GM21390 (cell line): ENCODE measurements at regions not wholly inside any gene's neighbourhood (a gene's known extent, or its start where the extent isn't known, plus 50 kb on each side); places are given as distances from the start of the nearest gene placed in this dataset.

Experiments
- ATAC-seq: cut with Tn5 transposase; IDR thresholded peaks from one replicate; pipeline ENCODE4 v1.9.1; 2021; ENCODE audit not compliant: unreplicated experiment

DNA sequence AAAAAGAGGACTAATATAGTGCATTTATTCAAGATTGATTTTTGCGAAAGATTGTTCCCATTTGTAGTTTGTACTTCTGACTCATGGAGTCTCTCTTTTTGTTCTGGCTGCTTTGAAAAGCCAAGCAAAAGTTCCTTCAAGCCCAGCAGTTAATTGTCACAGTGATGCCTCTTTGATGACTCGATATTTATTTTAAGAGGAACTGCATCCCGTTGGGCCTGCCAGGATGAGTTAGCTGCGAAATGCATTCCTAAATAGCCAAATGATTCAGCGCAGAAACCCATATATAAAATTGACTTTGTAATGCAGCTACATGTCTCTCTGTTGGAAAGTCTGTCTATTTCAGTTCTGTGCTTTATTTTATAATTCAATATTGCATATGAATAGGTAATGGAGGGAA, 295.1 kb downstream of the GBA3 start:
- no peak for ATAC-seq

DNA sequence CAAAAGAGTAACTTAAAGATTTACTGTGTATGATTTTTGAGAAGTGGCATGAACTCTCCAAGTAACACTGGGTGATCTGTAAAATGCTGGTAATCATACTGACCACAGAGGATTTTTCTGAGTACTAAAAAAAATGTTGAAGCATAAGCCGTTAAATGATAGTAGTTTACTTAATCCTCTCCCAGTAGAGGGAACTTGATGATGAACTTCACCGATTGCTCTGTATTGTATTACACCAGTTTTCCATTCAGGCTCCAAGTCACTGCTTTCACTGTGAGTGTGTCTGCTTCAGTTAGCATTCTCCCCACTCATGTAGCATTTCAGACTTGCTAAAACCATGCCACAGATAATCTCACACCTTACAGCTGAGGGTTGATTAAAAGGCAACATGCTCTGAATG, 294.1 kb downstream of the GBA3 start:
- no peak for ATAC-seq

DNA sequence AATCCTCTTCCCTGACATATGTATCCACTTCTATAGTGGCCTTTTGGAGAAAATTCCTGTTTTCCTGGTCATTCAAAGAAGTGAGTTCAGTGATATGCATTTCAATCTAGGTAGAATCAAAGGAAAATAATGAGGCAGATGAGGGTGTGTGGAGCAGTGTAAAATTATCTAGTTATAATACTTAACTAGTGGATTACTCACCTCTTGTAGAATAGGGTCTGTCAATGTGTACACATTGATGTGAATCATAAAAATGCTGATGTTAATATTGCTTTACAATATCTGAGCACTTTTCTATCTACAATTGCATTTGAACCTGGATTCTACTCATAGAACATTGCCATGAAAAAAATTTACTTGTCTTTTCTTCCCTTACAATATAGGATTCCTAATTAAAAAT, 293.5 kb downstream of the GBA3 start:
- ATAC-seq = no peak

DNA sequence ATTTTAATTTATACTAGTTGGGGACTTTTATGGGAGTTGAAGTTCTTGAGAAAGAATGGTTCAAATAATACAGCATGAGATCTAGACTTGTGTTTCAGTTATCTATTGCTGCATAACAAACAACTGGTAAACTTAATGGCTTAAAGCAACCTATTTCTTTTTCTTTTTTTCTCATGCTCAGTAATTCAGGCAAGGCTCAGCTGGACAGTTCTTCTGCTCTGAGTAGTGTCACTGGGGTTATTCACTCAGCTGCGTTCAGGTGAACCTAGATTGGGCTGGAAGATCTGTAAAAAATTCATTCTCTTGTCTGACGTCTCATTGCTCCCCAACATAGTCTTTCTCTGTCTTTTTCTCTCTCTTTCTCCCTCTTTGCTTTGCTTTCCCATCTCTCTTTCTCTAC, 291.7 kb downstream of the GBA3 start:
- no peak for ATAC-seq

DNA sequence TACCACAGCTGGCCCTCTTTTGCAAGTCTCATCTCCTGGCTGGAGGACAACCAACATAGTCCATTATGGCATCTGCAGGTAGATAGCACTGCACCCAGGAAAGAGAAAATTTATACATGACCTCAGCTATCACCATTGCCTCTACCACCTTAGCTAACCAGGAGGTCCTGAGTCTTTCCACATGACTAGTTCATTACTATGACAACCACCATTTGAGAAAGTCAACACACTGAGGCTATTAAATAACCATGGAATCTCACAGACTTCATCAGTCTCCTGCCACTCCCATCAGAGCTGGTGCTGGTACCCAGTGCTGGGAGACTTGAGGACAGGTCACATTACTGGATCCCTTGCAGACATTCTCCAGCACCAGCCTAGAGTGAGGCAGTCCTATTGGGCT, 285.9 kb downstream of the GBA3 start:
- no peak for ATAC-seq

DNA sequence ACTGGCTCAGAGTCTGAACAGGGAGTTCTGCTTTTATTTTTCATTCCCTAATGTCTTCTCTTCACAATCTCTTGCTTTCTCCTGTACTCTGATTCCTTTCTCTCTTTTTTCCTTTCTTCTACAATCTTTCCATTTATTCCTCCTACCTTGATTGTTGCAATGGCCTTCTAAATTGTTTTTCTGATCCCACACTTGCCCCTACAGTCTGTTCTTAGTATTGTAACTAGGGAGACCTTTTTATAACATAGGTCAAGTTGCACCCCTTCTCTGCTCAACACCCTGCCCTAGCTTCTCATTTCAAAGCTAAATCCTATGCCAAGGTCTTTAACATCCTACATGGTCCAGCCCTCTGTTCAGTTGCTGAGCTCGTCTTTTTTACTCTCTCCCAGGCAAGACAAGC, 277.9 kb downstream of the GBA3 start:
- no peak for ATAC-seq

DNA sequence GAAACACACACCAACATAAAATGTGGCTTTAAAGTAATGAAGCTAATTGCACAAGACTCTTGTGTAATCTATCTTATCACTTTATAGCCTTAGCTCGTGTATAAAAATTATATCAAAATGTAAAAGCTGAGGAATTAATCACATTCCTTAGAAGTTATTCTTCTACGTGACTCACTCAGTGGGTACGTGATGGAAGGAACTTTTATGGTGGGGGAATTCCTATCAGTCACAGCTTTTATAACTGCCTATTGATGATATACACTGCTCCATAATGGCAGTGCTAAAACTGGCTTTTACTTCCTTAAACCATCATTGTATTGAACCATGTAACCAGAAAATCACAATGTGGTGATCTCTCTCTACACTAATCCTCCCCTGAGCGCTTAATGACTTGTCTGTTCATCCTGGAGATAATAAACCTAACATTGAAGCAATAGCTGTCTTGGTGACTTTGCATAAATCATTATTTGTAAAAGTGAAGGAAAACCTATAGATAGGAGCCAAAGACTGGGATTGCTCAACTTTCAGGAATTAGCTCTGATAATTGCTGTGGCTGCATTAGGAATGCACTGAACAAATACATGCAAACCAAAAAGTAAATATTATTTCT, 276.7 kb downstream of the GBA3 start:
- ATAC-seq = no peak

DNA sequence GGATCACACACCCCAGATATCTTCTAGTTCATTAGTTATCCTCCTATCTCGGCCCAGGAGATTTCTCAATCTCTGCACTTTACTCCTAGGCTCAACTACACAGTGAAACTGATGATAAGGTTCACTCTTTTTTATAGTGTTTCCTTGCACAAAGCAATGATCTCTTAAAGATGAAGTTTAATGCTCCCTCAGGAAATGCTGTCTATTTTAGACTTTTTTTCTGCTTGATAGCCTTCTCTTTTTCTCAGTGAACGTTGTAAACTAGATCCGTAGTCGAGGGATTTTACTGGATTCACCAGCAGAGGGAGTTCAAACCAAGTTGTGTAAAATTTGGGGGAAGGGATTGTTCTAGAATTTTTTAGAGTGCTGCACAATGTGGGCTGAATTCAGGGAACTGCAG, 269.6 kb downstream of the GBA3 start:
- no peak for ATAC-seq

DNA sequence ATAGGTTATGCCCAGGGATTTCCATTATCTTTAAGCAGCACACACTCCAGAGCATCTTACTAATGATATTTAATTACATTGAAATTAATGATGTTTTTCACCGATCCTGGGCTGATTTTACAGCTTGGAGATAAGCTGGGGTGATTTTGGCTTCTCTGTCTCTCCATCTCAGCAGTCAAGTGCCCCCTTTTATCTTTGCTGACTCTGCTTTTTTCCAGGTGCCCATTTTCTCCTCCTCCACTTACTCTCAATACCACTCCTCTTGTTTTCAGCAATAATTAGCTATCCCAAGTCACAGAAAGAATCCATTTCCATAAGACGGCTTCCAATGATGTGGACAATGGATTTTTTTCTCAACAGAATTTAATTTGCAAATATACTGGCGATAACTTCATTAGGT, 266.7 kb downstream of the GBA3 start:
- ATAC-seq = no peak

DNA sequence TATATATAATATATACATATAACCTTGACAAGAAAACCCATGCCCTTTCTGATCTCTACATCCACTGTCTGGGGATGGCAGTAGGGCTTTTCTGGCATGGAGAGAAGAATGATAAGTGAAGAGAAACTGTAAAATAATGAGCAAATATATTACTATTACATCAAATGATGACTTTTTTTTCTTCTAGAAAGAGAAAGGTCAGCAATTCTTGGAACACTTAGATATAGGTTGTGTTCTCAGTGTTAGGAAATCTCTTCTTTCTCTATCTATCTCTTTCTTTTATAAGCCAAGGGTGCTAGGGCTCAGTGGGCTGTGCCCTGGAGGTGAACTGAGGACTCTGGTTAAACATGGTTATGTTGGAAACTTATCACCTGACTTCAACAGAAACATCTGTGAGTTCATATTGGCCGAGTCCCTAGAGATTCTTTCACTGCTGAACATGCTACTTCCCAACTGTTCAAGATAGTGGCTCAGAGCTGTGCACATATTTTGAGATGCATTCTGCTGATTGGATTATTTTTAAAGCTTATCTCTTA, 265.1 kb downstream of the GBA3 start:
- ATAC-seq = no peak

DNA sequence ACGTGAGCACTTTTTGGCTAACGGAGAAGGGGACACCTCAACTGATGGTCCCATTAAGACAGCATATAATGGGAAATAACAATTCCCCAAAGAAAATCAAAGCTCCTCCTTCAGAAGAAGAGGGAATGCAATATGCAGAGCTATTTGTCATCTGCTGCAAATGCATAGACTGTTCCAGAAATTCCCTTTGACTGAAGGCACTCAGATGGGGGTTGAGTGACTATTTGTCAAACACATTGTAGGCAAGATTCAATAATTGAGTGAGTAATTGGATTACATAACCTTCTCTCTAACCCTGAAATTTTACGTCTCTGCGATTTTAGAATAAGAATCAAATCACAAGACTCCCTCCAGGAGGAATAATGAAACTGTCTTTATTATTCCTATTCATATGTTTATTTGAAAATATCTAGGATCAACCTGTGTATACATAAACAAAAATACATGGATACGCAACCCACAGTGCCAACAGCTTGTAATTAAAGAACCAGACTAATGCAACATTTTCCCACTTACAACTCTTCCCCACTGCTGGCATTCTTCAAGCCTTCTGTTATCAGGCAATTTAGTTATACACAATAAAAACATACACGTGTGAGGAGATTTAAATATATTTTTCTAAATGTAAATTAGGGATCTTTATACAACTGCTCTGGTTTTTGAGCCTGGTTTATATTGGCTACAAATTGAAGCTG, 256.6 kb downstream of the GBA3 start:
- ATAC-seq = no peak

DNA sequence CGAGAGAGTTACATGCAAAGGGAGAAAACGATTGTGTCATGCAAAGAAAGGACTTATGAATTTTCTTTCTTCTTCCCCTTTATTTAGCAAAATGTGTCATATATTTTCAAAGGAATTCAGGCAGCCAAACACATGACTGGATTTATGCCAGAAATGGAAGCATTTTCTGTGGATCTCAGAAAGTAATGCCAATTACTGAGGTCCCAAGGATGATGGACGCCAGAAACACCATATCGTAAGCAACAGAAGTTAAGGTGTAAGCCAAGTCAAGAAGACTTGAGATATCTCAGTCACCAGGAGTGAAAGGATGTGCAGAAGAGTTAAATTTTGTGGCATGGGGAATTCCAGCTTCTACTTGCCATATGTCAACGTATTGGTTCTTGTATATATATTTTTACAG, 255.1 kb downstream of the GBA3 start:
- ATAC-seq = no peak

DNA sequence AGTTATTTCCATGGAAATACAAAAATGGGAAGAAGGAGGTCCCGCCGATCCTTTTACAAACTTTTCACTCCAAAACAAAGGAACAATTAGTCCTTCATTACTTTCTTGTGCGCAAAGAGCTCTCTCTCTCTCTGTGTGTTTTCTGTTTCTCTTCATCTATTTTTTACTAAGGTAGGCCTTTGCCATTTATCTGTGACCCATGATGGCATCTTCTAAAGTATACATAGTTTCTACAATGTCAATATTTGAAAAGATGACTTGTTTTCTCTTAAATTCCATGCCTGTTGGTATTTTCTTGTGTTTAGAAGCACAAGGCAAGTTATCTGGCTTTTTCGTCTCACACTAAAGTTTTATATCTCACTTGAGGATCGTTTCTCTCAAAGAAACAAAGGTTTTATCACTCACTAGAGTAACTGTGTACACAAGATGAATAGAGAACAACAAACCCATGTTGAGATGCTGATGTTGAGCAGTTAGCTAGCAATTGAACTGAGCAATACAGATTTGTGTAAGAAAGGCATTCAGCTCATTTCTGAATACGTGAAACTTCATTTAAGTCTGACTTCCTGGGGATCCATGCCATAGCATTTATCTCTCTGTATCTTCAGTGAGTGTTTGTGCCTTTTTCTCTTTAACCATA, 250.3 kb downstream of the GBA3 start:
- no peak for ATAC-seq

DNA sequence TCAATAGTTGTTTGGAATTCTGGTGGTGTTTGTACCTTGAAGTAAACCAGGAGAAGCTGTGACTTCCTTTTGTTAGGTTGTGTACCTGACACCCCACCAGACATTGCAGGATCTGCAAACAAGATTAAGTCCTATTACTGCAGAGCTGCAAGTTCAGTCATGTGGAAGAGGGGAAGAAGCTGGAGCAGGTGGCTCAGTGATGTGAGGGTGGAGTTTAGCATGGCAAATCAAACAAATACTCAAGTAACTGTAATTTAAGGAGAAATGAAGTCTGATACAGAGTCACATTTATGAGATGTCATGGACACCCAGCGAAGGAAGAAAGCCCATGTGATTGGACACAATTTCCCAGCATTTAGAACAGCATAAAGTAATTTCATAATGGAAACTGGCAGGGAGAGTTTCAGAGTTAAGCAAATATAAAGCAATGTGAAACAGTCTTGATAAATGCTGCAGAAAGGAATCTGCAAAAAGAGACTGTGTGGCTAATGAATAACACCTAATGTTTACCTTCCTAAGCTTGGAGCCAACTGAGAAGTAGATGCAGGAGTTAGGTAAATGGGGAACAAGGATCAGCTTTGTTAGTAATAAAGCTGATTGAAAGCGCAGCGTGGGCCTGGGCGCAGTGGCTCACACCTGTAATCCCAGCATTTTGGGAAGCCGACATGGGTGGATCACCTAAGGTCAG, 249.1 kb downstream of the GBA3 start:
- no peak for ATAC-seq

DNA sequence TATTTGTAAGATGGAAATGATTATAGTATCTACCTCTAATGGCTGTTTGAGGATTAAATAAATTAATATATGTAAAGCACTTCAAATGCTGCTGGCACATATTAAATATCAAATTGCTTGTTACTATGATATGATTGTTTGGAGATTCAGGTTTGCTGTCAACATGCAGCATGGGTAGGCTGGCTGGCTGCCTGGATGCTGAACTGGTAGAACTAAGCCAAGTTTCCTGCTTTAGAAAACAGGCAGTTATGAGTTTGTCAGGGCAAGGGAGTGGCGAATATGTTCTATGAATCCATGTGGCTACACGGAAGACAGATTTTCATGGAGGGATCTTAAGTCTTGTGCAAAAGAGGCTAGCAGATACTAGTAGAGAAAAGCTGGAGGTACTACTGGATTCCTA, 239.6 kb downstream of the GBA3 start:
- ATAC-seq = no peak

DNA sequence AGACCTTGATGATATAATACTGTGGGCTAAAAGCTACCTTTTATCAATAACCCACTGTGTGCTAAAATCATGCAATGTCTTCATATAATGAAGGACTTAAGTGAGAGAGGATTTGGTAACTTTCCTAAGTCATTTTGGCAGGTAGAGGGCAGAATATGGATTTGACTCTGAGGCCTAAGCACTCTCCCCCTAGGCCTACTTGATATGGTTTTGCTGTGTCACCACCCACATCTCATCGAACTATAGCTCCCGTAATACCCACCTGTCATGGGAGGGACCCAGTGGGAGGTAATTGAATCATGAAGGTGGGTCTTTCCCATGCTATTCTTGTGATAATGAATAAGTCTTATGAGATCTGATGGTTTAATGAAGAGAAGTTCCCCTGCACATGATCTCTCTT, 229.7 kb downstream of the GBA3 start:
- no peak for ATAC-seq

DNA sequence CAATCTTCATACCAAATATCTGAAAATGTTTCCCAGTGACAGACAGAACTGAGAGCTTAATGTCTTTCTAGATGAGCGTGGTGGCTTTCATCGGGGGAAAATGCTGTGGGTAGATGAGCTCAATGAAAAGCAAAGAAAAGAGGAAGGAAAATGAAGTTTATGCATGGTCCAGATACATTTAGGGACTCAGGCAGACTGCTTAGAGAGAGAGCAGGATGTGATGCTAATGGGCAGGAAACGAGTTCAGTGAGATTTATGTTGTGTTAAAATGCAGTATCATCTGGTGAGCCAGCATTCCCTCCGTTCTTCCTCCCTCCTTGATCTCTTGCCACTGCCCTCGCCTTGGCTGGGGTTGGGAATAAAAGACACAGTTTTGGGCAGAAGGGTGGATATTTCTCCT, 229.2 kb downstream of the GBA3 start:
- ATAC-seq = no peak

DNA sequence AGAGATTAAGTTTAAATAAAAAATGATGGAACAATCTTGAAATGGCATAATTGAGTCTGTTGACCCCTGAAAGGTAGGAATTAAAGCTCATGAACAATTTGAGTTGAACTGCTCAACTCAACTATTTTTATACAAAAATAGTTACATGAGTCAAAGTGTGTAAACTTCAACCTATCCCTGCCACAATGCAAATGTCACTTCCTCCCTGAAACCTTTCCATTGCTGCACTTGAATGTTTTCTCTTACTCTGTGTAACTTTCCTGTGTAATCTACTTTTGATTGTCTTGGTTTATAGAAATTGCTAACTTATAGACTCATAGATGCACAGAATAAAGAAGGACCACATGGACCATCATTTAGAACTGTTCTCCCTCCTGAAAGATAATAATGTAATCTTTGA, 218.5 kb downstream of the GBA3 start:
- ATAC-seq = no peak

DNA sequence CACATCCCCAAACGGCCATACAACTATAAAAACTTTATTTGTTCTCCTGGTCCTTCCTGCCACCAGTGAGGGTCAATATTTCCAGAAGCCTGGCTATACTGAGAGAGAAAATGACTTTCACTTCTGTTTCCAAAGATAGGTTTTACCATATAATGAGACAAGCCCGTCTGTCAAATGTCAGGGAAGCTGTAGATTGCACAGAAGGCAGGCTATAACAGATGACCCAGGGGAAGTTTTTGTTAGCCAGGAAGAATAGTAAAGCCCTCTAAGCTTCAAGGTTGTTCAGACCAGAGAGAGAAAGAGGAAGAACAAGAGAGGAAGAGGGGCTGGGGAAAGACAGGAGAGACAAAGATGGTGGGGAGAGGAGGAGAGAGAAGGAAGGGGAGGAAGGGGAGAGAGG, 217.5 kb downstream of the GBA3 start:
- no peak for ATAC-seq

DNA sequence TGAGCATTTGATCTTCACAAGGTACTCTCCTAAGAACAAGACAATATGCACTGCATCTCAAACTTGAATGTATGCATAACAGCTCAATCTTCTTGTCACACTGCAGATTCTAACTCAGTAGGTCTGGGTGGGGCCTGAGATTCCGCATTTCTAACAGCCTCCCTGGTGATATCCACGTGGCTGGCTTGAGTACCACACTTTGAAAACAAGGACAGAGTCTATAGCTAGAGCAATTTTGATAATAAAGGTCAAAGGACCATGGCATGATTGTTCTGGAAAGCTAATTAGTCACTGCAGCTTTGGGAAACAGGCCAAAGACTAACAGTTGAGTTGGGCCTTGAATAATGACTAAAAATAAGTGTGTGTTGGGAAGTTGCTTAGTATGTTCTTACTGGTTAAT, 213.3 kb downstream of the GBA3 start:
- no peak for ATAC-seq

DNA sequence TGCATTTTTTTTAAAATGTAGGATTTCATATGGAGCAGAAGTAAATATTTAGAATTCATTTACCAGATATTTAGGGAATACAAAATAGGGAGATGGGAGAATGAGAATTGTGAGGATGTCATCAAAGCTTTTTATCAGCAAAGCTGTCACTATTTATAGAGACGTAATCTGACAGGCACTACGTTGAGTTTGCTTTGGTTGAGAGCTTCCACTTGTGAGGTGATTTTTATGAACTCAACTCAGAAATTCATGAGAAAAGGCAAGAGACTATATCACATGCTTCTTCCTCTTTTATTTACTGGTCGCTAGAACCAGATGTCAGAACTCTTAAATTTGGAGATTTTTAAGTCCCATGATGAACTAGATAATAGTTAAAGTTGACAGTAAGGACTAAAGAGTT, 211.2 kb downstream of the GBA3 start:
- no peak for ATAC-seq

DNA sequence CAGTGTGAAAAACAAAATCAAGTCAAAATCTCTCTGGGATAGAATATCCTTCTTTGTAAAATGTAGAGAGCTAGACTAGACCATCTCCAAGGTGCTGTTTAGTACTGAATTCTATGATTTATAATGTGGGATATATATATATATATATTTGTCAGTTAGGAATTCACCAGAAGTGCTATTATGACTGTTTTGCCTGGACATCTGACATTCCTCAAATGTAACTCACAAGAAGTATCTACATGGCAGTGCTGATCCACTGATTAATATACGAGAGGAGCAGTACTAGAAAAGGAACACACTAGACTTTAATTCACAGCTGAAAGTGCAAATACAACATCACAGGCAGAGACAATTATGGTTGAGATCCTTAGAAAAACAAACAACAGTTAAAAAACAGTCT, 208.9 kb downstream of the GBA3 start:
- ATAC-seq = no peak
